Esophagus muscularis mucosa (tissue), 4 donors: ENCODE measurements at regions not wholly inside any gene's neighbourhood (a gene's known extent, or its start where the extent isn't known, plus 50 kb on each side); places are given as distances from the start of the nearest gene placed in this dataset.
A peak's percentile ranks its signal among the peaks of the same experiment; 100 is the strongest.

Source experiments
- DNase-seq: peaks from one replicate; pipeline ENCODE4 v3.0.0-alpha.2; 2017; ENCODE audit errors: extremely low spot score
- H3K27ac ChIP-seq, 4 donors: fragments of 200-600 bp; sonication (generic); replicated peaks in 1 of 4; 1 replicate in 3 of 4; 2 replicates in 1 of 4; pipeline ENCODE4 v1.5.1; 2016 to 2019; ENCODE audit warnings: mild to moderate bottlenecking in 1 of 4
- H3K27me3 ChIP-seq, 4 donors: fragments of 200-600 bp; sonication (generic); one replicate each; pipeline versions ENCODE4 v1.5.1 to v1.6.0; 2016 to 2019
- H3K36me3 ChIP-seq, 4 donors: fragments of 200-600 bp; sonication (generic); one replicate each; pipeline ENCODE4 v1.5.1; 2016 to 2019
- H3K4me1 ChIP-seq, 4 donors: fragments of 200-600 bp; sonication (generic); one replicate each; pipeline ENCODE4 v1.5.1; 2016 to 2019
- H3K4me3 ChIP-seq, 4 donors: fragments of 200-600 bp; sonication (generic); 1 replicate in 2 of 4; 2 replicates in 2 of 4; pipeline ENCODE4 v1.5.1; 2016 to 2019; ENCODE audit warnings: mild to moderate bottlenecking in 4 of 4, moderate library complexity in 1 of 4
- H3K9me3 ChIP-seq, 4 donors: fragments of 200-600 bp; sonication (generic); 1 replicate in 3 of 4; 2 replicates in 1 of 4; pipeline ENCODE4 v1.5.1; 2016 to 2019
- CTCF ChIP-seq, 3 experiments: fragments of 200-600 bp in 2 of 3; fragments of 450-650 bp in 1 of 3; sonication (generic) in 2 of 3; IDR thresholded peaks; one replicate each; pipeline ENCODE4 v1.5.1; 2017 to 2019; ENCODE audit warnings: antibody characterized with exemption in 3 of 3, mild to moderate bottlenecking in 2 of 3, moderate library complexity in 1 of 3
- EP300 ChIP-seq: sonication (generic); formaldehyde crosslinking; IDR thresholded peaks from one replicate; pipeline ENCODE4 v1.6.1; 2017; ENCODE audit warnings: antibody characterized with exemption
- POLR2A ChIP-seq: fragments of 450-650 bp; IDR thresholded peaks from one replicate; pipeline ENCODE4 v1.6.1; 2017; ENCODE audit warnings: antibody characterized with exemption, moderate library complexity, mild to moderate bottlenecking, low read depth
- POLR2AphosphoS5 ChIP-seq, 2 donors: sonication (generic); formaldehyde crosslinking; IDR thresholded peaks; one replicate each; pipeline ENCODE4 v1.6.1; 2017; ENCODE audit warnings: antibody characterized with exemption in 2 of 2
- WGBS: methylation state at CpG from one replicate; pipeline ENCODE4 v1.1.5; 2018; 5-methylcytosine and 5-hydroxymethylcytosine counted together
- intact Hi-C: fragments of 100-400 bp; cut with DNase I; formaldehyde crosslinking; loops from one replicate; pipeline ENCODE4 v1.15.1; 2023

- peak; percentile 85 for DNase-seq
- Histone ChIP-seq H3K9me3 (no peaks in the 10 kb centered on the region), H3K36me3 (no peaks in the 10 kb centered on the region), H3K4me3 (no peak overlapping the region), H3K27ac (no peak overlapping the region), H3K4me1 (peaks cover 23 to 34% (median 24%) of the 10 kb centered on the region in 4 donors), H3K27me3 (no peaks in the 10 kb centered on the region)
- no peak for TF ChIP-seq POLR2AphosphoS5 (IDR thresholded peaks at IDR 0.05)
- TF ChIP-seq CTCF (IDR thresholded peaks at IDR 0.05) = no peak
- no peak for TF ChIP-seq POLR2A
- TF ChIP-seq EP300 = no peak
- WGBS = 100% methylated on average over 2 of the region's 4 CpGs
- intact Hi-C loops = no loop called here
Observed at GRCh38 chr3:194936659-194937058, 251.0 kb downstream of the FAM43A start.

GRCh38 chr3:194937144-194937543 lies 251.5 kb downstream of the FAM43A start:
- TF ChIP-seq CTCF (IDR thresholded peaks at IDR 0.05) = no peak
- TF ChIP-seq POLR2AphosphoS5 (IDR thresholded peaks at IDR 0.05) = no peak

GRCh38 chr3:194937882-194938321 lies 252.2 kb downstream of the FAM43A start:
- no peak overlapping the region for H3K4me3 ChIP-seq
- no peak overlapping the region for H3K27ac ChIP-seq
- H3K4me1 ChIP-seq = peaks cover 16 to 27% (median 17%) of the 10 kb centered on the region in 4 donors
- no peak for DNase-seq
- H3K27me3 ChIP-seq = no peaks in the 10 kb centered on the region
- H3K36me3 ChIP-seq = no peaks in the 10 kb centered on the region
- H3K9me3 ChIP-seq = no peaks in the 10 kb centered on the region
- 89% methylated on average over 7 of the region's 7 CpGs for WGBS
- TF ChIP-seq POLR2A (no peak), POLR2AphosphoS5 (IDR thresholded peaks at IDR 0.05) (no peak), CTCF (IDR thresholded peaks at IDR 0.05) (no peak), EP300 (no peak)
- intact Hi-C loops = no loop called here

More at GRCh38 chr3:194937144-194937543, 251.5 kb downstream of the FAM43A start:
- Histone ChIP-seq H3K27ac (no peak overlapping the region), H3K9me3 (no peaks in the 10 kb centered on the region), H3K27me3 (no peaks in the 10 kb centered on the region), H3K4me1 (peaks cover 18 to 29% (median 19%) of the 10 kb centered on the region in 4 donors), H3K4me3 (no peak overlapping the region), H3K36me3 (no peaks in the 10 kb centered on the region)
- 95% methylated on average over 4 of the region's 5 CpGs for WGBS
- DNase-seq = no peak
- intact Hi-C loops = no loop called here

- intact Hi-C loops = no loop called here
- peaks cover 16 to 27% (median 17%) of the 10 kb centered on the region in 4 donors for H3K4me1 ChIP-seq
- DNase-seq = peak; percentile 79
- H3K27ac ChIP-seq = peak overlapping the region in 1 of 4 donors; percentile 53
- no peaks in the 10 kb centered on the region for H3K36me3 ChIP-seq
- WGBS = 69% methylated on average over 7 of the region's 8 CpGs
- H3K27me3 ChIP-seq = no peaks in the 10 kb centered on the region
- TF ChIP-seq EP300 (no peak), CTCF (IDR thresholded peaks at IDR 0.05) (no peak), POLR2AphosphoS5 (IDR thresholded peaks at IDR 0.05) (peak; percentile 53 to 63), POLR2A (no peak)
- H3K4me3 ChIP-seq = no peak overlapping the region
- H3K9me3 ChIP-seq = no peaks in the 10 kb centered on the region
Observed at GRCh38 chr3:194938845-194939531, 253.3 kb downstream of the FAM43A start.

- no peaks in the 10 kb centered on the region for H3K27me3 ChIP-seq
- peaks cover 16 to 27% (median 17%) of the 10 kb centered on the region in 4 donors for H3K4me1 ChIP-seq
- intact Hi-C loops = no loop called here
- no peaks in the 10 kb centered on the region for H3K36me3 ChIP-seq
- TF ChIP-seq EP300 (no peak), POLR2A (no peak), POLR2AphosphoS5 (IDR thresholded peaks at IDR 0.05) (no peak), CTCF (IDR thresholded peaks at IDR 0.05) (no peak)
- DNase-seq = no peak
- peak overlapping the region in 1 of 4 donors; percentile 53 for H3K27ac ChIP-seq
- H3K4me3 ChIP-seq = no peak overlapping the region
- WGBS = 84% methylated on average over 6 of the region's 6 CpGs
- no peaks in the 10 kb centered on the region for H3K9me3 ChIP-seq
Observed at GRCh38 chr3:194939532-194939909, 253.8 kb downstream of the FAM43A start.
